ENCODE measurements at regions not wholly inside any gene's neighbourhood (a gene's known extent, or its start where the extent isn't known, plus 50 kb on each side); places are given as distances from the start of the nearest gene placed in this dataset.

DNA sequence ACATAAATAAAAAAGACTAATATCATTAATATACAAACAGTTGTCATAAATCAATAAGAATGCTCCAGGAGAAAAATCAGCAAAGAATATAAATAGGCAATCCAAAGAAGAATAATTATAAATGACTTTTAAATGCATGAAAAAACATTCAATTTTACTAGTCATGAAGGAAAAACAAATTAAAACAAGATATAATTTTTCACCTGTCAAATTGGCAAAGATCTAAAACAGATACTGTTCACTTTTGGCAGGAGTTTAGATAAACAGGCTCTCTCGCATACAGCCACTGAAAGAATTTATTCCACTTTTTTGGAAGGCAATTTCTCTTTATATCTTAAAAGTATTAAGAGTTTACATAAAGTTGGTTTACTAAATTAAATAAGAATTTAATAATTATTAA is 176.8 kb upstream of the SETBP1 start:
- no peak for DNase-seq (ENCODE audit: low spot score)

DNA sequence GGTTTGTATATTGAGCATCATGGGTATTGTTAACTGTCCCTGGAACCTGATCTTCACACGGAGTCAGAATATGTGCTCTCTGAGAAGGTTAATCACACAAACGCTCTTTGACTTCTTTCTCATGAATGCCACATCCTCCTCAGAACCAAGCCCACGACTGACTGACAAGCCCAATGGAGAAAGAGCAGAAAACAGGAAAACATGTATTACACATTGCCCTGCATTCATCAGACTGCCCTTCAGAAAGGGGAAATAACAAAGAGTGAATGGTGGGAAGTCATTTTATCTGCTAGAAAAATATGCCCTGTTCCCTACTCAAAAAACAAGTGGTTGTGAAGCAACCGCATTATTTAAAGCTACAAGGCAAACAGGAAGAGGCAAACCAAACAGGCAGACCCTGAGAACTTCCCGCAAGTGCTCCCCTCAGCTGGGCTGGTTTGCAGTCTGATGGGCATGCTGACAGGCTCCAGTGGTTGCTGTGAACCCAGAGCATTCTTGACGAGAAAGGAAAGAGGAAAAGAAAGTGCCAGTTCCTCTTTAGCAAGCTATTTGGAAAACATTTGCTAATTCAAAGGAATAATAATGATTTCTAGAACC is 172.9 kb upstream of the SETBP1 start:
- DNase-seq (ENCODE audit: low spot score): peak; percentile 81

DNA sequence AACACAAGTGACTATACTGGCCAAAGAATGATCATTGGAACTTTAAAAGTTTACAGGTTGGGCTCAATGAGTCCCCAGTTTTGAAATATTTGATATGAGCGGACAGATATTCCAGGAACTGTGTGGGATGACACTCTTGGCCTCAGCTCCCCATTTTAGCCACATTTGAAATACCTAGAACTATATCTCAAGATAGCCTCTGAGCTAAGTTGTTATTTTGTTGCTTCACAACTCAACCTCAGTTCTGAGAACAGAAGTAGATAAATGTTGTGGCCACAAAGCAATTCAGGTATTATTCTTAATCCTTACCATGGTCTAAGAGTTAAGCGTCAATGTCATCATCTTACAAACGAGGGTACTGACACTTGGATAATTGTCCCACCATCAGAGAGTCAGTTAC is 172.2 kb upstream of the SETBP1 start:
- DNase-seq (ENCODE audit: low spot score): no peak

DNA sequence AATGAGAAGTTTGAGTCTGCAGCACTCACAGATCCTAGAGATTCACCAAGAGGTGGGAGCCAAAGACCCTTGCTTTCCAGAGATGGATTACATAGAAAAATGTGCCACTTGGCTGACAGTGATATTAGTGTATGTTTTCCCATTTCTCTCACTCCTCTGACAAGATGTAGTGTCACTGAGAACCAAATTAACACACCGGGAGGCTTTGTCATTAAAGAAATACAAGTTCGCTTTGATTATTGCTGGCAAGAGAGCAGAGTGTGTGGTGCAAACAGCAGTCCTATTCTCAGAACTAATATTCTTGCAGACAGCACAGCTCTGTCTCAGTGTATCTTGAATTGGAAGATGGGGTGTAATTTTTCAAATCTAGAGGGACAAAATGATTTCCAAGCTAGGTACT is 171.6 kb upstream of the SETBP1 start:
- no peak for DNase-seq (ENCODE audit: low spot score)

DNA sequence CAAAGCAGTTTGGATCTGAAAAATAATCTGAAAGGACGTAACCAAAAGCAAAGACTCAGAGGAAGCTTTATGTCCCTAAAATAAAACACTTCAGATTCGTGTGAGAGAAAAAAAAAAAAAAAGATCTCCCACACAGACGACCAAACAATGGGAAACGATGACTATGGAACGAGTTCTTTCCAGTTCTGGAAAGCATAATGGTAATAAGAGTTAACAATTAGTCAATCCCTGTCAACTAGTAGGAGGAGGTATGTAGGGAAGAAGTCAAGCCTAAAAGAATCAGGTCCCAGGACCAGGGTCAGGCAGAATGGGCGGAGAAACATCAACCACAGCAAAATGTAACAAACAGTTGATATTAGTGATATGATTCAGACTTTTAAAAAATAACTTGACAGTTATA is 170.3 kb upstream of the SETBP1 start:
- no peak for DNase-seq (ENCODE audit: low spot score)

DNA sequence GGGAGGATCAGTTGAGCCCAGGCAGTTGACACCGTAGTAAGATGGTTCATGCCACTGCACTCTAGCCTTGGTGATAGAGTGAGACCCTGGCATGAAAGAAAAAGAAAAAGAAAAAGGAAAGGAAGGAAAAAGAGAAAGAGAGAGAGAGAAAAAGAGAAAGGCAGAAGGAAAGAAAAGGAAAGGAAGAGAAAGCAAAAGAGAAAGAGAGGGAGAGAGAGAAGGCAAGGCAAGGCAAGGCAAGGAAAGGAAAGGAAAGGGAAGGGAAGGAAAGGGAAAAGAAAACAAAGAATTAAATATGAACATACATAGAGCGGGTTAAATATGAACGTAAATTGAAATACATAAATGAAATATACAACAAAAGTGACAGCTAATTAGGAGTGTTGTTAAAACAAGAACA is 167.5 kb upstream of the SETBP1 start:
- DNase-seq (ENCODE audit: low spot score): no peak

DNA sequence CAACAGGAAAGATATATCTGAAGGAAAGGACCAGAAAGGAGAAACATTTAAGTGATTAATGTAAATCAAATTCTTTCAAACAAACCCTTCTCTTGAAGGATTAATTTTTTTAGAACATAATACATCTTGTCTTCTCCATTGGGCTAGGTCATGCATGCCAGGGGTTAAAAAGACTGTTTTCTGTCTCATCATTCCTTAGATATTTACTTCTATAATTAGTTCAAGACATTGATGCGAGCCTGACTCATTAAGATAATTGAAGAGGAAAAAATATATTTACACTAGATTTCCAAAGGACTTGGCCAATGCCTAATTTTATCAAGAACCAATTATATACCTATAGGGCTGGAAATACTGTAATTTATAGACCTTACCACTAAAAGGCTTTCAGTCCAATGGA is 166.6 kb upstream of the SETBP1 start:
- DNase-seq (ENCODE audit: low spot score): no peak

DNA sequence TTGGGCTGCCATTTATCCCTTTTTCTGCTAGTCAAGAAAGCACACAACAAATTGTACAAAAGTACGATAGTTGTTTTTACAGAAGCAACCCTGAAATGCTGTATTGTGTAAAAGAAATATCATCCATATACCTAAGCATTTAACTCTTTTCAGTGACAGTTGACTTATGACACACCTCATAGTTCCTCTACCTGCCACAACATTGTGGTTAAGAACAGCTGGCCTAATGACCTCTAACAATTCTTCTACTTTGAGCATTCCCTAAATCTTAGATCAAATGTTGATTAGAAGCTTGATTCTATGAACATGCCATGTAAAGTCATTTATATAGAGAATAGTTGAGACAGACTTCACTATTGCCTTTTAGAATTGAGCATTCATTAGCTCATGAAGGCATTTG is 165.9 kb upstream of the SETBP1 start:
- DNase-seq (ENCODE audit: low spot score): no peak

DNA sequence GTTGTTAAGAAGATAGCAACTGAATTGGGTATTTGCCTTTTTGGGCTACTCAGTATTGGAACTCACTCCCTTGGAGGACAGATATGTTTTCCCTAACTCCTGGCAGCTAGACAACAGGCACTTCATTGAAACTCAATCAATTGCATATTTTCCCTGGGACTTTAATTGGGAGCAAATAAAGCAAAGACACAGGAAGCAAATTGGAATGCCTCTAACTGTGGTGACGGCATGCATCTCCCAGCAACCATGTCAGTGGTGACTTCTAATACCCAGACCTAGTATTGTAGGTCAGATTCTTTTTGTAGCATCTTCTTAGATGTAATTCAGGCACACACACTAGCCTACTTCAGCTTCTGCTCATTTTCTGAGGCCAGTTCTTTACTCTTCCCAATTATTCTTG is 164.2 kb upstream of the SETBP1 start:
- DNase-seq (ENCODE audit: low spot score): peak; percentile 45

DNA sequence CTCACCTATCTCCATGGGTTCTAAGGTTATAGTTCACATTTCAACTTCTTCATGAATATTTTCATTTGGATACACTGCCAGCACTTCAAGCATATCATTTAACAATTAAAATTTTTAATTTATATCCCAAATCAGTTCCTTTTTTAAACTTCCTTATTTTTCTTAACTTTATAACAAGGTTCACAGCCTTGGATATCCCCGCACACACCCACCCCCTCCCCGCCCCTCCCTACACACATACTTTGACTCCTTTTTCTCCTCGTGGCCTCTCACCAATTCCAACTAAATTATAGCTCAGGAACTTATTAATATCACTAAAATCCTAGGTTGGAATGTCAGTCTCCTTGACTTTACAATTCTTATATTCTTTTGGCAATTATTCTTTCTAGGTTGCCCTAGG is 163.6 kb upstream of the SETBP1 start:
- DNase-seq (ENCODE audit: low spot score): no peak

DNA sequence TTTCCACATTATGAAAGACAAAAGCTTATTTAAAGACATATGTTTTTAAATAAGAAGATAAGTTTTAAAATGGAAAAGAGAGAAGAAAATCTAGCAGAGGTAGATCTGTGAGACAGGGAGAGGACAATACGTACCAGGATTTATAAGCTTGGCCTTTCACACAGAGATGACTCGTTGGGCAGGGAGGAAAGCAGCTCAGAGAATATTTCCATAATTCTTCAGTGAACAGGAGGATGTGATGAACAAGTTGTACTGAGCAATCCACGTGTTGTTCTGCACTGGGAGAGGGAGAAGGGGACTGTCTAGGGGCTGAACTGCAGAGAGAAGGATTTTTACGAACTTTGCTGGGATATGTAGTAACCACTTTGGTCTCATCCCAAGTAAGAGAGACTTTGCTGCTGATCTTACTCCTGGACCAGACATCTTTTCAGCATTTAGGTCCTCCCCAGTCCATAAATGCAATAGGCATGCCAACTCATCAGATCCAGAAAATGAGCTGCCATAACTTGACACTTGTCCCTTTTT is 162.5 kb upstream of the SETBP1 start:
- no peak for DNase-seq (ENCODE audit: low spot score)

DNA sequence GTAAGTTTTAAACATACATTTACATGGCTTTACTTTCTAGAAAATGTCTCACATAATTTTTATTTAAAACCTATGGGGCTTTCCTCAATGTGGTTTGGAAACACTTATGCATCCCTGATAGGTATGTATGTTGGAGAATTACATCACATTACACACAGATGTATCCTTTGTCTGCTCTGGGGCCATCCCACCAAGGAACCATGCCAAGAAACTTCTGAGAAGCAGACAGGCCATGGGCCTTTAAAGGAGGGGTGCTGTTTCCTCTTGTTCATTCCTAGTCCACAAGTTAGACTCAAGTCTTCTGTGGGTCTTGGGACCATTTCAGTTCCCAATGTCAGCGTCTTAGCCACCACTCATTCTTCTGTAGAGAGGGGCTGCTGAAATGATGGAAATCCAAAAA is 162.0 kb upstream of the SETBP1 start:
- no peak for DNase-seq (ENCODE audit: low spot score)

DNA sequence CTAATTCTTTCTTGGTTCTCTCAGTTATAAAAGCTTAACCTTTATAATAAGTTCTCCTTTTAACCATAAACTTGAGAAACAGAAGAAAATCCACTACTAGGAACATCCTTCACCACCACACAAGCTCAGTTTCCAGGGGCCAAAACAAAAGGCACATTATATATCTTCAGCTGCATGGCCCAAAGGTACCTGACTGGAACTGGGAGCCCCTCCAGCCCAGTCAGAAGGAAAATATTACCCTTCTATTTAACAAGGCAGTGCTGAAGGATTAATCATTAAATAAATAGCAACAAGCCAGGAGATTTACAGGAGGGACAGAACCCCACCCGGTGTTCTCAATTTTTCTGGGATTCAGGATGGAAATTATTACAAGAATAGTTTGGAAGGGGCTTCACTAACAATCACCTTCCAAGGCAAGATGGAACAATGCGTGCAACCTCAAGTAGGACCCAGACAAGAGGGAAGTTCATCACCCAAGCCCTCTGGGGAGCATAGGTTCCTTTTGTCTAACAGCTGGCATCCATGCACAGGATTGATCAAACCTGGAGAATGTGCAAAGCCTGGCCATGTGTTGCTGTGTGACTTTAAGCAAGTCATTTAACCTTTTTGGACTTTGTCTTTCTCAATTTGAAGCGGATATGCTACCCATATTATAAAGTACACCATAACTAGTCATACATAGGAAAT is 159.6 kb upstream of the SETBP1 start:
- DNase-seq (ENCODE audit: low spot score): no peak

DNA sequence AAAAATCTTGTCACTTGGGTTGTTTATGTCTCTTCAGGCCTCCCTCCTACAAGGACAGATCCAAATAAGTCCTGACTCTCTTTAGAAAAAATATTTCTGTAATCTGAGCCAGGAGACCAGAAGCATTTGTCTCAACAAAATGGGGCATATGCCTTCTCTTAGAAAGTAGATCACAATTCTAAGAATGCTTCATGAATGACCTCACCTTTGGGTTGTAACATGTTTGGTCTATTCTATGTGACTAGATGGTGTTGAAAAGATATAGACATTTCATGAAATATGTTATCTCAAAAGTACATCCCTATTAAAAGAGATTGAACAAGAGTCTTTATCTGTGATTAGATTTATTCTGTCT is 159.0 kb upstream of the SETBP1 start:
- no peak for DNase-seq (ENCODE audit: low spot score)

DNA sequence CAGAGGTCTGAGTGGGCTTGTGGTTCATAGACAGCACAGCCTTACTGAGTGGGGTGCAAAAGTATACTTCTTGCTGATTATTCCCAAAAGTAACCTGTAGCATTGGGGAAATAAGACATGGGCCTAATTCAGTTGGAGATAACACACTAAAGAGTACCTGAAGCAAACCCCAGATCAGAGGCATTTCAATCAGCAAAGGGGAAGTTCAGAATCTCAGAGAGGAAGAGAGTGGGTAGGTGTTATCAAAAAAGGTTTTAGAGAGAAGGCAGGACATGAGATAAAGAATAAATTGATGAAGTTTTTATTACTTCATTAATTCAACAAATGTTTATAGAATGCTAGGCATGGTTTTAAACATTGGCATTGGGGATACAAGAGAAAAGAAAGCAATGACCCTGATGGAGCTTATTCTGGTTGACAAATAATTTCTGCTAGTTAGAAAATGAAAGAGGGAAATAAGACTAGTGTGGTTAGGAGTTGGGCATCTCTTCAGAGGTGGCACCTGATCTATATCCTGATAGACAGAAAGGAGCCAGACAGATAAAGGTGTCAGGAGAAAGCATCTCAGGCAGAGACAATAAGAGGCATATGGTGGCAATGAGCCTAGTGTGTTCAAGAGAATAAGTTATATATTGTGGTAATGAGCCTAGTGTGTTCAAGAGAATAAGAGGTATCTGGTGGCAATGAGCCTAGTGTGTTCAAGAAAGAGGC is 153.8 kb upstream of the SETBP1 start:
- DNase-seq (ENCODE audit: low spot score): no peak

DNA sequence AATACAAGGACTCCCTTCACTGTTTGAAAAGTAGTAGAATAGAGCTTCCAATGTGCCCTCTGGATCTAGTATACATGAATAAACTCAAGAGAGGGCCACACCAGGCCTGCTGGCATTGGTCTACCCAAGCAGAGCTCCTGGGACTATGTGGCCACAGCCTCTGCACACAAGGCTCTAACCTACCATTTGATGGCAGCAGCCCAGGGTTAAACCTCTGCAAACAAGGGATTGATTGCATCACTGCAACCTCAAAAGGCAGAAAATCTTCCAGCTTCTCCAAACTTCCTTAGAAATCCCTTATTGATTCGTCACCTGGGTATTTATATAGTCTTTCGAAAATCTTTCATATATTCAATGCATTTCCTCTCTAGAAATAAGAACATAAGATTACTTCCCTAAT is 147.6 kb upstream of the SETBP1 start:
- no peak for DNase-seq (ENCODE audit: low spot score)

DNA sequence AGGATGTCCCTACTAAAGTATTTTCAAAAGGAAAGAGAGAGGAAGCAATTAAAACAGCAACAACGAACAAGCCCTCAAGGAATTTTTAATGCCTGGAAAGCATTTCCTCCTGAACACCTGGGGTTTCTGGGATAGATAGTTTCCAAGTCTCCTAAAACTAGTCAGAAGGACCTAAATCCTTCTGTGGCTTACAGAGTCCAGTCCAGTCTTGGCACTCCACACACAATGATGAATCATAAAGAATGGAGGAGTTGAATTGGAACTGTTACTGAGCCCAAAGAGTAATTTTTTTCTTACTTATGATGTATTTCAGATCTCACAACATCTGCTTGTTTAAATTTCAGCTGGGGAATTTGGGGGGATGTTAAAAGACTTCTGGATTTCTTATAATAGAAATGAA is 144.6 kb upstream of the SETBP1 start:
- DNase-seq (ENCODE audit: low spot score): no peak

DNA sequence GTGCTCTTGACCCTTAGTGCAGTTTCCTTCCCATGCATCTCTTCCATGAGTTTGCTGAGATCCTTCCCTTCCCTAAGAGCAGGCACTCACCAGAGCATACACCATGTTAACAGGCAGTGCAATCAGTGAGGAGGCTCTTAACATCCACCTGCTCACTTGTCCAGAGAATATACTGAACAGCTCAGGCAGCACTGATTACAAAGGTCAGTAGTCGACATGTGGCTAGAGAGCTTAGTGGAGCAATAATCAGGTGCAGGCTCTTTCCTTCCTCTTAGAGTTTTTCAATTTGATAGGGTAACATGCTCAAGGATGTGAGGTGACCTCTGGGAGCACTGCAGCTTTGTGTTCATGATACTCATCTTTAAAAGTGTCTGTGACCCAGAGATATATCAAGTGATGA is 144.1 kb upstream of the SETBP1 start:
- no peak for DNase-seq (ENCODE audit: low spot score)

DNA sequence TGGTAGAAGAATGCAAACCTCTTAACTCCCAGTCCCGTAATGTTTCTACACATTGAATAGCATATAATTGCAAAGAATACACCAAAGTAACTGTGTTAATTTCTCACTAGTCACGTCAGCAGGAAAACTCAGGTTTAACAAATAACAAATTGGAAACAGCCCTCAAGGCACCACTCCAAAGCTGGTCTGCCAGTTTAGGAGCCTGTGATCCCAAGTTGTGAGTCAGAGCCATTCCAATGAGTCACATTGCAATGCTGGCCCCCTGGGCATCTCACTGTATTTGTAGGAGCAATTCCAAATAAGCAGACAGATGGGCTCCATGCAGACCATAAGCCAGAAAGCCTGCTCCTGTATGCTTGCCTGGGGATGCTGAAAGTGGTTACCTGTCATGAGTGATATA is 143.2 kb upstream of the SETBP1 start:
- DNase-seq (ENCODE audit: low spot score): no peak

DNA sequence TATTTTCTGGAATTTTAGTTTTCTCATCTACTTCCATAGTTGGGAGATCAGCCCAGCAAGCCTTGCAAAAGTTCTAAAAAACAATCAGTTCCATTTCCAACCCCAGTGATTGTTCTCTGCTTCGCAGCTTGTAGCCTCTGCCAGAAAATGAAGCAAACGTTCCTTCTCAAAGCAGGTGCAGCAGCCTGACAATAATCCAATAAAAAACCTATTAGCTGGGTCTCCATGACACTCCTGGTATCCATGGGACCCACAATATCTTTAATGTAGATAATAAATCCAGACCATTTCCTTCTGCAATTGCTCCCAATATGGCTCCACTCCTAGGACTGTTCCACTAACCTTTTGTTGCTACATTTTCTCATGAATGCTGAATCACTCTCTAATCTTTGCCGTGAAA is 140.8 kb upstream of the SETBP1 start:
- DNase-seq (ENCODE audit: low spot score): no peak

DNA sequence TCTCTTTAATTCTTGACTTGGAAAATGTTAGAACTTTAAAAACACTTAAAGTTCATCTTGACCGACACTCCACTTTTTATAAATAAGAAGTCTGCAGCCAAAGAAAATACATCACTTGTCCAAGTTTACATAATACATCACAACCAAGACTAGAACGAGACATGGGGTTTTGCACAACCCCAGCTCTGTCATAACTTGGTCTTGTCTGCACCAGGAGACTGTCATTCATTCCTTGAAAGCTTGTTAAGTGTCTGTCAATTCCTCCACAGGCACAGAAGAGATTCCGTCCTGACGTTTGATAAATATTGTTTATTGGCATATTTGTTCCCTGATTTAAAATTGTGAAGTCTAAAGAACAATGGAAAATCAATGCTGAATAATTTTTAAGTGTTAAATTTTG is 139.5 kb upstream of the SETBP1 start:
- DNase-seq (ENCODE audit: low spot score): no peak

DNA sequence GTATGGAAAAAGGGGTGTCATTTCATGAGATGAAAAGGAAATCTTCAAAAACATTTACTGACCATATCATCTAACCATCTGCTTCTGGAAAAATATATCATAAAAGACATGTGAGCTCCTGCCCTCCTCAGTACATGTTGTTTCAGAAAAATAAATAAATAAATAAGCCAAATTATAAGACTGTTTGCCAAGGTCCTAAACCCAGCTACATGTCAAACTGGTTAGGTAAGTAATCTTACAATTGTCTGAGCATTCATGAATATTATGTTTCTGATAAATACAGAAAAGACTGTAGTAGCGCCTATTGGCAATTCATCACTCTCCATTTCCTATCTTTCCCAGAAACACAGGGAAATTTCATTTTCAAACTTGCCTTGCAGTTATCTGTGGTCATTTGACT is 138.9 kb upstream of the SETBP1 start:
- no peak for DNase-seq (ENCODE audit: low spot score)

DNA sequence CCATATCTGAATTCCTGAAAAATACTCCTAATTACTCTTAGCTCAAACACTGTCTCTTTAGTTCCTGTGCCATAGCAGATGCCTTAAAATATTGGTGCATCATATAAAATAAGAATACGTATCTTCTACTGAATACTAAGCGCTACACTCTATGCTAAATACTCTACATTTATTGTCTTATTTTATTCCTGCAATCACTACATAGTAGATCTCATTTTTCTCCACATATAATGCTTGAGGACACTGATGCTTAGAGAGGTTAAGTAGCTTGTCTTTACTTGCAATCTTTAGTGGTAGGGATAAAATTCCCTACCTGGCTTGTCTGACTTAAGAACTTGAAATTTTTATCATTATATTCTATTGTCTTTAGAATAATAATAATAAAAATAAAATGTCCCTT is 137.3 kb upstream of the SETBP1 start:
- no peak for DNase-seq (ENCODE audit: low spot score)
